COR-L47 (cell line): ENCODE measurements at regions not wholly inside any gene's neighbourhood (a gene's known extent, or its start where the extent isn't known, plus 50 kb on each side); places are given as distances from the start of the nearest gene placed in this dataset.
"Not testable (repeated sequence)": the region's sequence is repeated elsewhere in the genome, so short reads cannot be mapped to it uniquely, and the experiment has no call there.

Source experiments
- DNase-seq: peaks from one replicate; lab custom pipeline; 2025; lab: John Stamatoyannopoulos, UW

DNA sequence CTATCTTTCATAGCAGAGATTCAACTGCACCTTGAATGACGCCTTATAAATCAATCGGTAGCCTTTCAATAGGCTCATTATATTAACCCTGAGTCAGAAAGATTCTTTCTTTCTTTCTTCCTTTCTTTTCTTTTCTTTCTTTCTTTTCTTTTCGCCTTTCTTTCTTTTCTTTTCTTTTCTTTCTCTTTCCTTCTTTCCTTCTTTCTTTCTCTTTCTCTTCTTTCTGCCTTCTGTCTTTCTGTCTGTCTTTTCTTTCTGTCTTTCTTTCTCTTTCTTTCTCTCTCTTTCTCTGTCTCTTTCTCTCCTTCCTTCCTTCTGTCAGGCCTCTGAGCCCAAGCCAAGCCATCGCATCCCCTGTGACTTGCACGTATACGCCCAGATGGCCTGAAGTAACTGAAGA lies 86.0 kb upstream of the CLINT1 start:
- DNase-seq: no peak

DNA sequence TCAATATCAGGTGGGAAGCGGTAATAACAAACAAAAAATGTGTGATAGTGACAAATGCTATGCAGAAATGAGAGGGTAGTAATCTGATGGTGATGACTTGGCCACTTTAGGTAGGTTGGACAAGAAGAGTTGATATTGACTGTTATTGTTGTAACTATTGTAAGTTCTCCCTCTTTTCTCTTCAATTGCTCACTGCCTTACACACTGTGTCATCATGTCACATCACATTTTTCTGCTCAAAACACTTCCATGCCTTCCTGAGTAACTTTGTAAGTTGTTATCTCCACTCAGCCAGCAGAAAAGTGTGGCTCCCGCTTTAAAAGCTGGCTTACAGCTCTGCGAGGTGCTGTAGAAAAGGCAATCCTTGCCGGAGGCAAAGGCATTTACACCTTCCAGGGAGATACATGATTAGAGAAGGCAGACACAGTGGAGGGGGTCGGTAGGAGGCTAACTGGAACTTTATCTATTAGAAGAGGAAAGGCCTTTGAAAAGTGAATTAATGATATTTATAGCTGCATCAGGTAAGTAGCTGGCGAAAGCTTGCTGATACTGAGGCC lies 85.2 kb upstream of the CLINT1 start:
- DNase-seq: no peak

DNA sequence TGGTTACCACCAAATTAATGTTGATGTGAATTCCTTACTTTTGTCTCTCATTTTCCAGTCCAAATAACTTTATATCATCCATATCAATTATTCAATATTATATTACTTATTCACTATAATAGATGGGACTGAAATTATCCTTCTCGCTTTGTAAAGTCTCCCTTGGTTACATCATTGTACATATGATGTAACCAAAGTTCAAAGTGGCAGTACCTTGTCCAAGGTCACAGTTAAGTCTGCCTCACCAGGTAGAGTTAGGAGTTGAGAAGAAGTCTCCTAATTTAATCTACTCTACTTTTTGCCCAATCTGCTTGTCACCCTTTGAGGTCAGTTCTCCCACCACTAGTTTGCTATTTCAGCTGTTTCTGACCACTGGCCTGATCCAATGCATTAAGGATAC lies 83.7 kb upstream of the CLINT1 start:
- no peak for DNase-seq

DNA sequence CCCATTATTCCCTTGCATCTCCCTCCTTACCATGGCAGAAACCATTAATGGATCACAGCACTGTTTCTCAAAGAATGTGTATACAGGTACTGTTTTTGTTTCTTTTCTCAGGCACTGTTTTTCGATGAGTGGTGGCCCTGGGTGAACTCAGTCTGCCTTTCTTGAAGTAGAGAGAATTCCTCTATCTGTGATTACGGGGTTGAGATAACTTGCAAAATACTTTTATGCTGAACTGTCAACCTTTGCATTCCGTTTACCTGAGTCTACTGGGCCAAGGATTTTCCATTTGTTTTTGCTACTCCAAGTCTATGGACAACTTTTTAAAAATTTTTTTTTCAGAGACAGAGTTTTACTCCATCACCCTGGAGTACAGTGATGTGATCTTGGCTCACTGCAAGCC lies 82.7 kb upstream of the CLINT1 start:
- no peak for DNase-seq

DNA sequence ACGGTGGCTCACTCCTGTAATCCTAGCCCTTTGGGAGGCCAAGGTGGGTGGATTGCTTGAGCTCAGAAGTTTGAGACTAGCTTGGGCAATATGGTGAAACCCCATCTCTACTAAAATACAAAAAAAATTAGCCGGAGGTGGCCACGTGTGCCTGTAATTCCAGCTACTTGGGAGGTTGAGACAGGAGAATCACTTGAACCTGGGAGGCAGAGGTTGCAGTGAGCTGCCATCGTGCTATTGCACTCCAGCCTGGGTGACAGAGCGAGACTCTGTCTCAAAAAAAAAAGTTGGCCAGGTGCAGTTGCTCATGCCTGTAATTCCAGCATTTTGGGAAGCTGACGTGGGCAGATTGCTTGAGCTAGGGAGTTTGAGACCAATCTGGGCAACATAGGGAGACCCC lies 79.2 kb upstream of the CLINT1 start:
- DNase-seq: not testable (repeated sequence)

DNA sequence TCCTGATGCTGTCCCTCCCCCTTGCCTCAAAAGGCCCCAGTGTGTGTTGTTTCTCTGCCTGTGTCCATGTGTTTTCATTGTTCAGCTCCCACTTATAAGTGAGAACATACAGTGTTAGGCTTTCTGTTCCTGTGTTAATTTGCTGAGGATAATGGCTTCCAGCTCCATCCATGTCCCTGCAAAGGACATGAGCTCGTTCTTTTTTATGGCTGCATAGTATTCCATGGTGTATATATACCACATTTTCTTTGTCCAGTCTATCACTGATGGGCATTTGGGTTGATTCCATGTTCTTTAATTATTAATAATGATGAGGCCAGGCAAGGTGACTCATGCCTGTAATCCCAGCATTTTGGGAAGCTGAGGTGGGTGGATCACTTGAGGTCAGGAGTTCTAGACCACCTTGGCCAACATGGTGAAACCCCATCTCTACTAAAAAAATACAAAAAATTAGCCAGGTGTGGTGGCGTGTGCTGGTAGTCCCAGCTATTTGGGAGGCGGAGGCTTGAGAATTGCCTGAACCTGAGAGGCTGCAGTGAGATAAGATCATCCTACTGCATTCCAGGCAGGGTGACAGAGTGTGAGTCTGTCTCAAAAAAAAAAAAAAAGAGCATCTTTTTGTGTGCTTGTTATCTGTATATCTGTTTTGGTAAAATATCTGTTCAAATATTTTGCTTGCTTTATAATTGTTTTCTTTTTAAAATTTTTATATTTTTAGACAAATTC lies 78.0 kb upstream of the CLINT1 start:
- not testable (repeated sequence) for DNase-seq

DNA sequence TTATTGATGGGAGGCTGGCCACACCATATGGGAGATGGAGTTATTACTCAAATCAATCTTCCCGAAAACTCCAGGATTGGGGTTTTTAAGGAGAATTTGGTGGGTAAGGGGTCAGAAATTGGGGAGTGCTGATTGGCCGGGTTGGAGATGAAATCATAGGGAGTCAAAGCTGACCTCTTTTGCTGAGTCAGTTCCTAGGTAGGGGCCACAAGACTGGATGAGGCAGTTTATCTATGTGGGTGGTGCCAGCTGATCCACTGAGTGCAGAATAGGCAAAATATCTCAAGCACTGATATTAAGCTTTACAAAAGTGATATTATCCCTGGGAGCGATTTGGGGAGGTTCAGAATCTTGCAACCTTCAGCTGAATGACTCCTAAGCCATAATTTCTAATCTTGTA lies 75.7 kb upstream of the CLINT1 start:
- no peak for DNase-seq

DNA sequence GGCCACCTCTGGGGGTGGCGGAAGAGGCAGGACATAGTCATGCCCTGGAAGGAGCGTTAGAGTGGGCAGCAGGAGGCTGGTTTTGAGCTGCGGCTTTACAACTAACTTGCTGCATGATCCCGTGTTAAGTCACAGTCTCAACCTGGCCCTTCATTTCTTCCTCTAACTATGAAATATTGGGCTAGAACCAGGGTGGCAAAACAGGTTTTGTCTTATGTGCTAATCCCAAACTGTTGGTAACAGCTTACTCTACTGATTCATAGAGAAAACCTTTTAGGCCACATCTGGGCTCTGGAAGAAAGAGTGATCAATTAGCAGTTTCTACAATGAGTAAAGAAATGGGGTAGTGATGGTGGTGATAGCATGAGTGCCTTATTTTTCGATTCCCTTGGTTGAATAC lies 74.1 kb upstream of the CLINT1 start:
- no peak for DNase-seq

DNA sequence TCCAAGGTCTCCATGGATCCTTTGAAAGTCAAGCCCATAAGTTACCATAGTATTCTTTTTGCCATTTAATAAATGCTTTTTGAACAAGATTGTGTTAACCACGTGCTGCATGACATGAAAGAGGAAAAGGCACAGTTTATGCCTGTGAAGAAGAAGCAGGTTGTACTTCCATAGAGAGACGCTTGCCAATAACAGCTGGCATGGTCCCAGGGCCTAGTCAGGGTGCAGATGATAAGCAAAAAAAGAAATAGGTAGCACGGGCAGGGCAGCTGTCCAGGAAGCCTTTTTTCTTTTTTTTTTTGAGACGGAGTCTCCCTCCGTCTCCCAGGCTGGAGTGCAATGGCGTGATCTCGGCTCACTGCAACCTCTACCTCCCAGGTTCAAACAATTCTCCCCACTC lies 71.8 kb upstream of the CLINT1 start:
- DNase-seq: no peak

DNA sequence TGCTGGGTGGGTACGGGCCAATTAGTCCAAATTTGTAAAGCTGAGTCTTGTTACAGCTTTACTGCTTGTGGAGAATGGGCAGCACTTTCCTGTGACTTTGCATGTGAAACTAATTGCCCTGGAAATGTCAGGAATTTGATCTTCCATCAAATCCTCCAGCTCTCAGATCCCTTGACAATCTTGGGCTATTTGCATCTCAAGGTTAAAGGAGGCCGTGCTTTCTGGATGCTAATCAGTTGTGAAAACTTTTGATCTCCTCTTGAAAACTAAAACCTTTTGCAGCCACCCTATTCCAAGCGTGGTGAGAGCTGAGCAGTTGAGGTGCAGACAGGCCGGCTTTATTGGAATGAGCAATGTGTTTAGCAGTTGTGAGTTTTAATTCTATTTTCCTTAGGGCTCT lies 68.0 kb upstream of the CLINT1 start:
- DNase-seq: no peak

DNA sequence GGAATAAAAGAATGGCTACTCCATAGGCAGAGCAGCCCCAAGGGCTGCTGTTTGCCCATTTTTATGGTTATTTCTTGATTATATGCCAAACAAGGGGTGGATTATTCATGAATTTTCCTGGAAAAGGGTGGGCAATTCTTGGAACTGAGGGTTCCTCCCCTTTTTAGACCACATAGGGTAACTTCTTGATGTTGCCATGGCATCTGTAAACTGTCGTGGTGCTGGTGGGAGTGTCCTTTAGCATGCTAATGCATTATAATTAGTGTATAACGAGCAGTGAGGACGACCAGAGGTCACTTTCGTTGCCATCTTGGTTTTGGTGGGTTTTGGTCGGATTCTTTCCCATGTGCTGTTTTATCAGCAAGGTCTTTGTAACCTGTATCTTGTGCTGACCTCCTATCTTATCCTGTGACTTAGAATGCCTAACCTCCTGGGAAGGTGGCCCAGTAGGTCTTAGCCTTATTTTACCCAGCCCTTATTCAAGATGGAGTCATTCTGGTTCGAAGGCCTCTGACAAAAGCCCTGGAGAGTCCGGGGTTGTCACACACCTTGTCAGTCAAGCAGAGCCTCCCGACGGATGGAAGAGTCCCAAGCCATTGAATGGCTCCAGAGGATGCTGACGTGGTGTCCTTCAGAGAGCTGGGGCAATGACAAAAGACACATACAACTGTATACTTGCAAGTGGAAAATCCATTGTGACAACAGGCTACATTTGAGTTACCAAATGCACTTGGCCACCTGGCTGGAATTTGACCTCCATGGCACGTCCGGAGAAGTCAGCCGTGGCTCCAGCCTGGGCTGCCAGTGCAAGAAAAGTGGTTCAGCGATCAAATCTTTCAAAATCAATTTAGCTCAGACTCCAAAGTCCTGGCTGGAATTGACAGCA lies 67.1 kb upstream of the CLINT1 start:
- no peak for DNase-seq

DNA sequence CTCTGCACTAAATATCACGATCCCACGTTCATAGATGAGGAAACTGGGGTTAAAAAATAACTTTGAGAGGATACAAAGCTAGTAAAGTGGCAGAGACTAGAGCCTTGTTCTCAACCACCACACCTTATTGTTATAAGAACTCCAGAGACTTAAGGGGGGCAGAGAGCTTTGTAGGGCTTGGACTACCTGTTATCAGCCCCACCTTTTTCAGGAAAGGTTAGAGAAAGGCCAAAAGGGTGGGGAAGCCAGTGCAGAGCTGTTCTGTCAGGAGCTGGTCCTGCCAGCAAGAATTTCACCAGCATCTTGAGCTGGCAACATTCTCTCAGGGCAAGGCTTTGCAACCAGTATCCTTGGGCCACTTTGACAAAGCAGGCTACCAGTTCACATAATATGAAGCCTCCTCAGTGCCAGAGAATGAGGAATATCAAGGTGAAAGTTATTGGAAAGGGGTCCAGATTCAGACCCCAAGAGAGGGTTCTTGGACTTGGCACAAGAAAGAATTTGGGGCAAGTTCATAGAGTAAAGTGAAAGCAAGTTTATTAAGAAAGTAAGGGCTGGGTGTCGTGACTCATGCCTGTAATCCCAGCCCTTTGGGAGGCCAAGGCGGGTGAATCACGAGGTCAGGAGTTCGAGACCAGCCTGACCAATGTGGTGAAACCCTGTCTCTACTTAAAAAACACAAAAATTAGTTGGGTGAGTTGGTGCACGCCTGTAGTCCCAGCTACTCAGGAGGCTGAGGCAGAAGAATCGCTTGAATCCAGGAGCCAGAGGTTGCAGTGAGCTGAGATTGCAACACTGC lies 66.2 kb upstream of the CLINT1 start:
- DNase-seq: no peak

DNA sequence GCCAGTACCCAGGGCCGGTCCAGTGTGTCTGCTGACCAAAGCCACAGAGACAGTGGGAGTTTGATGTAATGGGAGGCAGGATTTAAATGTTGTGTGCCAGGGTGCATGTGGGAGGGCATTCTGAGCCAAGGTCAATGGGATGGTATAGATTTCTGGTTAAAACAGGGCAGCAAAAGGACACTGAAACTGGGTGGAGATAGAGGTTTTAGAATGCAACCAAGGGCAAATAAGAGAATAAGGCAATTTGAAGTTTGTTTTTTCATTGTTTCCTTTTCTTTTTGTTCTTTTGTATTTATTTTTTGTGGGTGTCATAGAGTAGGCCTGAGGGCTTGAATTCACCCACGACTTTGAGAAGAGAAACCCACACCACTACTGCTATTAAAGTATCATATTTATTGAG lies 65.5 kb upstream of the CLINT1 start:
- no peak for DNase-seq

DNA sequence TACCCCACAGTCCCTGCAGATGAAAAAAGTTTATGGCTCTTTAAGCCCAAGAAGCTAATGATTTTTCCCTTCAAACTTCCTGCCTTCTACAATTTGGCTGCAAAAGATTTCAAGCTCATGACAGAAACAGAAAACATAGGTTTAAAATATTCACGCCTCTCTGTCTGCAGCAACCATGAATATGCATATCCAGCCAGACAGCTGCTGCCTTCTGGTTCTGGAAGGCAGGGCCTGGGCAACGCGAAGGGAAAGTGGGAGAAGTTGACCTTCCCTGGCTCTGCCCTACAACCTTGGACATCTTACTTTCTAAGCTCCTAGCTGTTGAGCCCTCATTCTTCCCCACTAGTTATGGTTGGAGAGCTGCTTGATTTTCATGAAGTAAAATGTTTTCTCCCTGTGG lies 64.8 kb upstream of the CLINT1 start:
- no peak for DNase-seq

DNA sequence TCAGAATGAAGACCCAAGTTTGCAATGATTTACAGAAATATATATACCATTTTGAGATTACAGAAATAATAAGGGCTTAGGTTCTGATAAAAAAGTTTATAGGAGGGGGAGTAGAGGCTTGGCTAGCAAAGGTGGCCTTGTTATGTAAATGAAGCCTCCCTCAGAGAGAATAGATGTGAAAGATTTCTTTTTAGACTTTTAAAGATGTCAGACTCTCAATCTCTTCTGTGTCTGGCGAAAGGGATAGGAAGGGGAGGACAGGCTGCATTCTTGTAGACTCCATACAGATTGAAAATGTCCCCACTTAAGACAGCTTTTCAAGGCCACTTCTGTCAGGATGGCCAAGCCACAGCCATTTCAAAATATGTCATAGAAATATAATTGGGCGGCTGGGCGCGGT lies 63.1 kb upstream of the CLINT1 start:
- no peak for DNase-seq

DNA sequence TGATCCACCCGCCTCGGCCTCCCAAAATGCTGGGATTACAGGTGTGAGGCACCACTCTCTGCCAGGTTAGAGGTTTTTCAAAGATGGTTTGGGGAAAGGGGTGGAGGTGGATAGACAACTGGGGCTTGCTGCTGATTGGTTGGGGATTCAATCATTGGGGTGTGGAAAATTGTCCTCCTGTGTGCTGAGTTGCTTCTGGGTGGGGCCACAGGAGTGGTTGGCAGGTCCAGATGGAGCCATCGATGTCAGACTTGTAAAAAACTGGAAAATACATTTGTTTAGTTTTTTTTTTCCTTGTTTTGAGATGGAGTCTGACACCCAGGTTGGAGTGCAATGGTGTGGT lies 61.9 kb upstream of the CLINT1 start:
- DNase-seq: no peak

DNA sequence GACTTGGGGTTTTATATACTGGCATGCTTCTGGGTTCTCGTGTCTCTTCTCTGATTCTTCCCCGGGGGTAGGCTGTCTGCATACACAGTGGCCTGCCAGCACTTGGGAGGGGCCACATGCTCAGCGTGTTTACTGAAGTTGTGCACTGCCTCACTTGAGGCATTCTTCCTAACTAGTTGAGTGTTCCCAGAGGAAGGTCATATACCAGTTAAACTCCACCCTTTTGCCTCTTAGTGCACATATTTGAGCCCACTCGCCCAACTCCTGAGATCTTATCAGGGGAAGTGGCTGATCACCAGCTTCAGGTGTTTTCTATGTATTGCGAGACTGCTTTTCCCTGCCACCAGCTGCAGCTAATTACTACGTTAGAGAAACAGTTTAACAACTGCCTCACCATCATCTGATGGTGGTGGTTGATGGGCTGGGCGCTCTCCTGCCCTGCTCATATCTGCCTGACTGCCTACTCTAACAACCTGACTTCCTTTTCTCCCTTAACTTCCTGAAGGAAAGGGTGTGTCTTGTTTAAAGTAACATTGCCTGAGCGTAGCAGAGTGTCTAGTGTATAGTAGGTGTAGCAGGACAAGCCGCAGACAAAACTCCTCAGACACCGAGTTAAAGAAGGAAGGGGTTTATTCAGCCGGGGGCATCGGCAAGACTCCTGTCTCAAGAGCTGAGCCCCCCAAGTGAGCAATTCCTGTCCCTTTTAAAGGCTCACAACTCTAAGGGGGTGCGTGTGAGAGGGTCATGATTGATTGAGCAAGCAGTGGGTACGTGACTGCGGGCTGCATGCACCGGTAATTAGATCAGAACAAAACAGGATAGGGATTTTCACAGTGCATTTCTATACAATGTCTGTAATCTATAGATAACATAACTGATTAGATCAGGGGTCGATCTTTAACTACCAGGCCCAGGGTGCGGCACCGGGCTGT lies 60.1 kb upstream of the CLINT1 start:
- DNase-seq: peak; percentile 20

DNA sequence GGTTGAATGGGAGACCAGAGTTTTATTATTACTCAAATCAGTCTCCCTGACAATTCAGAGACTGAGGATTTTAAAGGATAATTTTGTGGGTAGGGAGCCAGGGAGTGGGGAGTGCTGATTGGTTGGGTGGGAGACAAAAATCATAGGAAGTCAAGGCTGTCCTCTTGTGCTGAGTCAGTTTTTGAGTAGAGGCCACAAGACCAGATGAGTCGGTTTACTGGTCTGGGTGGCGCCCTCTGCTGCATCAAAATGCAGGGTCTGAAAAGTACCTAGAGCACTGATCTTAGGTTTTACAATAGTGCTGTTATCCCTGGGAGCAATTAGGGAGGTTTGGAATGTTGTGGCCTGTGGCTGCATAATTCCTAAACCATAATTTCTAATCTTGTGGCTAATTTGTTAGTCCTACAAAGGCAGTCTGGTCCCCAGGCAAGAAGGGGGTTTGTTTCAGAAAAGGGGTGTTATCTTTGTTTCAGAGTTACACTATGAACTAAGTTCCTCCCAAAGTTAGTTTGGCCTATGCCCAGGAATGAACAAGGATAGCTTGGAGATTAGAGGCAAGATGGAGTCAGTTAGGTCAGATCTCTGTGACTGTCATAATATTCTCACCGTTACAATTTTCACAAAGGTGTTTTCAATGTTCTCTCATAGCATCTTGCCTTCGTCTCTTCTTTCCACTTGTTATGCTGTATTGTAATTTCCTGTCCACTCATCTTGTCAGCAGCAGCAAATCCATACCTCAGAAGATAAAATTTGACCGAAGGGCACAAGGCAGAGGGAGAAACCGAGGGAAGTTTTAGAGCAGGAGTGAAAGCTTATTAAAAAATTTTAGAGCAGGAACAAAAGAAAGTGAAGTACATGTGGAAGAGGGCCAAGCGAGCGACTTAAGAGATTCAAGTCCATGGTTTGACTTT lies 59.2 kb upstream of the CLINT1 start:
- DNase-seq: peak; percentile 61

DNA sequence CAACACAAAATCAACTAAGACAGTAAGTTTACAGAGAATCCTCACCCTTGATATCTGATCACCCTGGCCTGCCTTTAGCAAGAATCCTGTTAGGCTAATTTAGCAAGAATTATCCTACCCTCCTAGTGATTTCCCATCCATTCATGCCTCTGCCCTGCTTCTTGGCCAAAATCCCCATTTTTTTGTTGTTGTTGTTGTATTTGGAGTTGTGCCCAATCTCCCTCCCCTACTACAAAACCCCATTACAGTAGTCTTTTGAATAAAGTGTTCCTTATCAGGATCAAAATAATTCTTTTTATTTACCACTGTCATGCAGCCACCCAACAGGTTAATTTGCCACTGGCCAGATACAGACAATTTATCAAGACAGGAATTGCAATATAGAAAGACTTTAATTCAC lies 58.5 kb upstream of the CLINT1 start:
- no peak for DNase-seq

DNA sequence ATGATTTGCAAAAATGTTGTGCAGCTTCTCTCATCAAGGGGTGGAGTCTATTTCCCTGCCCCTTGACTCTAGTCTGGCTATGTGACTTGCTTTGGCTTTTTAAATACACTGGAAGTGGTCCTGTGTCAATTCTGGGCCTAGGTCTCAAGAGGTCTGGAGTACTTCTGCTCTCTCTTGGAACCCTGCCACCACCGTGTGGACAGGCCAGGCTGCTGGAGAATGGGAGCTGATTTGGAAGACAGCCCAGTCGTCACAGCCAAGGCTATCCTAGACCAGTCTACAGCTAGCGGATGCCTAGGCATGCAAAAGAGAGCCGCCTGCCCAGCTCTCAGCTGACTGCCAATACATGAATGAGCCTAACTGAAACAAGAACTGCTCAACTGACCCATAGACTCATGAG lies 56.7 kb upstream of the CLINT1 start:
- peak; percentile 77 for DNase-seq
